K562 (cell line): ENCODE measurements at regions not wholly inside any gene's neighbourhood (a gene's known extent, or its start where the extent isn't known, plus 50 kb on each side); places are given as distances from the start of the nearest gene placed in this dataset.
A peak's percentile ranks its signal among the peaks of the same experiment; 100 is the strongest.

ENCODE experiments used
- C11orf30 ChIP-seq: fragments of 450-650 bp; IDR thresholded peaks from 2 replicates; pipeline ENCODE4 v1.6.1; 2016; ENCODE audit warnings: low read depth, mild to moderate bottlenecking
- COPS2 ChIP-seq: fragments of 450-650 bp; conservative IDR thresholded peaks from 2 replicates; pipeline ENCODE4 v1.6.1; 2016; ENCODE audit warnings: mild to moderate bottlenecking, moderate library complexity
- MBD2 ChIP-seq: sonication (generic); IDR thresholded peaks from 2 replicates; pipeline ENCODE4 v1.6.1; 2016; ENCODE audit warnings: low read depth, borderline replicate concordance
- SIRT6 ChIP-seq: IDR thresholded peaks from one replicate; pipeline ENCODE4 v1.6.1; 2012; ENCODE audit warnings: low read depth, mild to moderate bottlenecking, control low read depth, inconsistent platforms, low read length, moderate library complexity
- SNRNP70 ChIP-seq: fragments of 200-400 bp; formaldehyde crosslinking; optimal IDR thresholded peaks from 2 replicates; pipeline ENCODE3; 2017; ENCODE audit warnings: low read depth, low read length
- TEAD1 ChIP-seq, 2 experiments: fragments of 450-650 bp in 1 of 2; sonication (generic) in 1 of 2; formaldehyde crosslinking; IDR thresholded peaks; 2 replicates each; pipeline versions ENCODE4 v1.4.0 to v1.8.0; 2020 to 2022; ENCODE audit warnings: mild to moderate bottlenecking in 2 of 2, missing genetic modification reagents in 1 of 2
- THRAP3 ChIP-seq: fragments of 450-650 bp; IDR thresholded peaks from 2 replicates; pipeline ENCODE4 v1.6.1; 2016; ENCODE audit warnings: mild to moderate bottlenecking, inconsistent platforms, borderline replicate concordance
- U2AF1 ChIP-seq: fragments of 200-400 bp; formaldehyde crosslinking; optimal IDR thresholded peaks from 2 replicates; pipeline ENCODE3; 2017; ENCODE audit warnings: mild to moderate bottlenecking, low read depth, low read length, moderate library complexity
- U2AF2 ChIP-seq: fragments of 200-400 bp; formaldehyde crosslinking; optimal IDR thresholded peaks from 2 replicates; pipeline ENCODE3; 2017; ENCODE audit warnings: low read depth, mild to moderate bottlenecking, low read length
- ZNF121 ChIP-seq: sonication (generic); formaldehyde crosslinking; conservative IDR thresholded peaks from 2 replicates; pipeline ENCODE4 v1.8.0; 2022; ENCODE audit warnings: missing genetic modification reagents
- ZNF699 ChIP-seq: fragments of 250-450 bp; sonication (Bioruptor Pico); IDR thresholded peaks from 2 replicates; pipeline ENCODE4 v1.8.0; 2021; ENCODE audit warnings: mild to moderate bottlenecking, moderate library complexity; ENCODE audit not compliant: insufficient replicate concordance
- TF ChIP-seq, protein P1 (sequence below): fragments of 250-450 bp; sonication (Bioruptor Pico); IDR thresholded peaks from 2 replicates; pipeline ENCODE4 v1.8.0; 2022; ENCODE audit warnings: moderate library complexity, mild to moderate bottlenecking, inconsistent platforms
- TF ChIP-seq, protein P2 (sequence below): fragments of 250-450 bp; sonication (Bioruptor Pico); IDR thresholded peaks from 2 replicates; pipeline ENCODE4 v1.8.0; 2021; ENCODE audit warnings: borderline replicate concordance, mild to moderate bottlenecking, moderate library complexity; ENCODE audit not compliant: poor library complexity, severe bottlenecking
- TF ChIP-seq, protein P3 (sequence below): fragments of 450-650 bp; IDR thresholded peaks from 2 replicates; pipeline ENCODE4 v1.6.1; 2016; ENCODE audit warnings: low read depth
- TF ChIP-seq, protein P4 (sequence below), 3 experiments: fragments of 200-800 bp in 1 of 3; sonication (Bioruptor generic) in 1 of 3; sonication (generic) in 1 of 3; formaldehyde crosslinking in 1 of 3; IDR thresholded peaks; 2 replicates each; pipeline versions ENCODE4 v1.6.1 to v1.8.0; 2016 to 2022; ENCODE audit warnings: mild to moderate bottlenecking in 2 of 3, missing compliant biosample characterization in 2 of 3, missing genetic modification characterization in 2 of 3, missing genetic modification reagents in 1 of 3

DNA sequence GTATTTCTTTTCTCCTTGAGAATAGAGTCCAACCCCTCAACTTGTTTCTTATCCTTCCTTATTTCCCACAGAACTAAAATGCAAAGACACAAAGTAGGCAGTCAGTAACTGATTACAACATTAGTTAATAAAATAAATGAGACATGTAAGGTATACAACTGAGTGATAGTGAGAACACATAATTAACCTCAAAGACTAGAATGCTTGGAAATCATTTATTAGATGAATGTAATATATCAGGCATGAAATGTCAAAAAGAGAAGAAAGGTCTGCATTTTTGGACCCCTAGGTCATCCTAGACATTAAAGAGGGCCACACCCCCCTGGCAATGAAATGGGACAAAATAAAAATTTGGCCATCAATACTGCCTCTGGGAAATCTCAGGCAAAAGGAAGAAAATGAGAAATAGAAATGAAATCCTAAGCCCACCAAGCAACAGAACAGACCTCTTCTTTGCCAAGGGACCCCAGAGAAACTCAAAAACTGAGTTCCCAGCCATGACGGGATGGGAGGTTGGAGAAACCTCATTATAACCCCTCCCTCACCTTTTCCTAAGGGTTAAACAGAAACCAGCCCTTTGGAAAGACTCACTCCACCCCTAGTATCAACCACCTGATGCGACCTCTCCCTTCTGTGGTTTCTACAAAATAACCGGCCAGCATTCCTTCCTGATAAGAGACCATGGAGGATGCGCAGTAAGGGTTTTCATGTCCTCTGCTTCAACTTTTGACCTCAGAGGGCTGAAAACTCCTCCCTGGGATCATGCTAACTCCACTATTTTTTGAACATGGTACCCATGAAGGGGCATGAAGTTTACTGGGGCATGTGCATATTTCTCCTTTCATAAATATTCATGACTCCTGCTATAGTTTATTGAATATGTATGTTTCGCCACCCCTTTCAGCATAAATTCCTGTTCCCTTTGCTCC, 90.0 kb upstream of the EXOC1L start (continued):
- TF ChIP-seq U2AF1 (no peak), SNRNP70 (no peak), TEAD1 (CRISPR knock-in tag; IDR thresholded peaks at IDR 0.05) (peak; percentile 98 to 99), ZNF699 (CRISPR knock-in tag) (no peak), THRAP3 (no peak), ZNF121 (CRISPR knock-in tag) (no peak), C11orf30 (peak; percentile 59), U2AF2 (no peak), COPS2 (no peak), SIRT6 (no peak), MBD2 (peak; percentile 83)
- TF ChIP-seq, protein P1, sequence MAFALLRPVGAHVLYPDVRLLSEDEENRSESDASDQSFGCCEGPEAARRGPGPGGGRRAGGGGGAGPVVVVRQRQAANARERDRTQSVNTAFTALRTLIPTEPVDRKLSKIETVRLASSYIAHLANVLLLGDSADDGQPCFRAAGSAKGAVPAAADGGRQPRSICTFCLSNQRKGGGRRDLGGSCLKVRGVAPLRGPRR (CRISPR knock-in tag): 0 out of 2 replicates have a peak, but pooled peaks have one; percentile 40
- TF ChIP-seq, protein P2, sequence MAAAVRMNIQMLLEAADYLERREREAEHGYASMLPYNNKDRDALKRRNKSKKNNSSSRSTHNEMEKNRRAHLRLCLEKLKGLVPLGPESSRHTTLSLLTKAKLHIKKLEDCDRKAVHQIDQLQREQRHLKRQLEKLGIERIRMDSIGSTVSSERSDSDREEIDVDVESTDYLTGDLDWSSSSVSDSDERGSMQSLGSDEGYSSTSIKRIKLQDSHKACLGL (CRISPR knock-in tag): no peak
- TF ChIP-seq, protein P3, sequence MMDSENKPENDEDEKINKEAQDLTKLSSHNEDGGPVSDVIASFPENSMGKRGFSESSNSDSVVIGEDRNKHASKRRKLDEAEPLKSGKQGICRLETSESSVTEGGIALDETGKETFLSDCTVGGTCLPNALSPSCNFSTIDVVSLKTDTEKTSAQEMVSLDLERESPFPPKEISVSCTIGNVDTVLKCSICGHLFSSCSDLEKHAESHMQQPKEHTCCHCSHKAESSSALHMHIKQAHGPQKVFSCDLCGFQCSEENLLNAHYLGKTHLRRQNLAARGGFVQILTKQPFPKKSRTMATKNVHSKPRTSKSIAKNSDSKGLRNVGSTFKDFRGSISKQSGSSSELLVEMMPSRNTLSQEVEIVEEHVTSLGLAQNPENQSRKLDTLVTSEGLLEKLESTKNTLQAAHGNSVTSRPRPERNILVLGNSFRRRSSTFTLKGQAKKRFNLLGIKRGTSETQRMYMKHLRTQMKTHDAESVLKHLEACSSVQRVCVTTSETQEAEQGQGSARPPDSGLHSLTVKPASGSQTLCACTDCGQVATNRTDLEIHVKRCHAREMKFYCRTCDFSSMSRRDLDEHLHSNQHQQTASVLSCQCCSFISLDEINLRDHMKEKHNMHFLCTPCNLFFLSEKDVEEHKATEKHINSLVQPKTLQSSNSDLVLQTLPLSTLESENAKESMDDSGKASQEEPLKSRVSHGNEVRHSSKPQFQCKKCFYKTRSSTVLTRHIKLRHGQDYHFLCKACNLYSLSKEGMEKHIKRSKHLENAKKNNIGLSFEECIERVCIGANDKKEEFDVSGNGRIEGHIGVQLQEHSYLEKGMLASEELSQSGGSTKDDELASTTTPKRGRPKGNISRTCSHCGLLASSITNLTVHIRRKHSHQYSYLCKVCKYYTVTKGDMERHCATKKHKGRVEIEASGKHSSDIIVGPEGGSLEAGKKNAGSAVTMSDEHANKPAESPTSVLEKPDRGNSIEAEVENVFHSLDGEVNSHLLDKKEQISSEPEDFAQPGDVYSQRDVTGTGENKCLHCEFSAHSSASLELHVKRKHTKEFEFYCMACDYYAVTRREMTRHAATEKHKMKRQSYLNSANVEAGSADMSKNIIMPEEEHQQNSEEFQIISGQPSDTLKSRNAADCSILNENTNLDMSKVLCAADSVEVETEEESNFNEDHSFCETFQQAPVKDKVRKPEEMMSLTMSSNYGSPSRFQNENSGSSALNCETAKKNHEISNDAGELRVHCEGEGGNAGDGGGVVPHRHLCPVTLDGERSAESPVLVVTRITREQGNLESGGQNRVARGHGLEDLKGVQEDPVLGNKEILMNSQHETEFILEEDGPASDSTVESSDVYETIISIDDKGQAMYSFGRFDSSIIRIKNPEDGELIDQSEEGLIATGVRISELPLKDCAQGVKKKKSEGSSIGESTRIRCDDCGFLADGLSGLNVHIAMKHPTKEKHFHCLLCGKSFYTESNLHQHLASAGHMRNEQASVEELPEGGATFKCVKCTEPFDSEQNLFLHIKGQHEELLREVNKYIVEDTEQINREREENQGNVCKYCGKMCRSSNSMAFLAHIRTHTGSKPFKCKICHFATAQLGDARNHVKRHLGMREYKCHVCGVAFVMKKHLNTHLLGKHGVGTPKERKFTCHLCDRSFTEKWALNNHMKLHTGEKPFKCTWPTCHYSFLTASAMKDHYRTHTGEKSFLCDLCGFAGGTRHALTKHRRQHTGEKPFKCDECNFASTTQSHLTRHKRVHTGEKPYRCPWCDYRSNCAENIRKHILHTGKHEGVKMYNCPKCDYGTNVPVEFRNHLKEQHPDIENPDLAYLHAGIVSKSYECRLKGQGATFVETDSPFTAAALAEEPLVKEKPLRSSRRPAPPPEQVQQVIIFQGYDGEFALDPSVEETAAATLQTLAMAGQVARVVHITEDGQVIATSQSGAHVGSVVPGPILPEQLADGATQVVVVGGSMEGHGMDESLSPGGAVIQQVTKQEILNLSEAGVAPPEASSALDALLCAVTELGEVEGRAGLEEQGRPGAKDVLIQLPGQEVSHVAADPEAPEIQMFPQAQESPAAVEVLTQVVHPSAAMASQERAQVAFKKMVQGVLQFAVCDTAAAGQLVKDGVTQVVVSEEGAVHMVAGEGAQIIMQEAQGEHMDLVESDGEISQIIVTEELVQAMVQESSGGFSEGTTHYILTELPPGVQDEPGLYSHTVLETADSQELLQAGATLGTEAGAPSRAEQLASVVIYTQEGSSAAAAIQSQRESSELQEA: no peak
- TF ChIP-seq, protein P4, sequence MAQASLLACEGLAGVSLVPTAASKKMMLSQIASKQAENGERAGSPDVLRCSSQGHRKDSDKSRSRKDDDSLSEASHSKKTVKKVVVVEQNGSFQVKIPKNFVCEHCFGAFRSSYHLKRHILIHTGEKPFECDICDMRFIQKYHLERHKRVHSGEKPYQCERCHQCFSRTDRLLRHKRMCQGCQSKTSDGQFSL (CRISPR knock-in tag; IDR thresholded peaks at IDR 0.05): no peak
- TF ChIP-seq, protein P4 (tag; IDR thresholded peaks at IDR 0.05): no peak
